Neural cell (in vitro differentiated cells): ENCODE measurements at regions not wholly inside any gene's neighbourhood (a gene's known extent, or its start where the extent isn't known, plus 50 kb on each side); places are given as distances from the start of the nearest gene placed in this dataset.

Experiments used
- H2AFZ ChIP-seq: fragments of 200-600, 300-800 bp; sonication (generic), shearing (Covaris generic); 2 replicates; pipeline ENCODE4 v1.6.0; 2014; ENCODE audit warnings: low read depth, mild to moderate bottlenecking, antibody characterized with exemption, low read length, moderate library complexity
- H3F3A ChIP-seq: fragments of 200-600 bp; shearing (Covaris generic); 2 replicates; pipeline ENCODE4 v1.6.1; 2016; ENCODE audit warnings: mild to moderate bottlenecking, moderate library complexity, mixed read lengths, antibody characterized with exemption, low read length; ENCODE audit not compliant: insufficient read depth, poor library complexity, severe bottlenecking
- H3K27ac ChIP-seq: fragments of 200-600, 300-800 bp; sonication (generic), shearing (Covaris generic); 2 replicates; pipeline ENCODE4 v1.5.1; 2014; ENCODE audit warnings: mild to moderate bottlenecking, low read length, moderate library complexity
- H3K27me3 ChIP-seq: fragments of 300-800, 200-600 bp; sonication (generic), shearing (Covaris generic); 2 replicates; pipeline ENCODE4 v1.6.0; 2014; ENCODE audit warnings: mild to moderate bottlenecking, low read depth, low read length, moderate library complexity; ENCODE audit not compliant: insufficient read depth
- H3K36me3 ChIP-seq: fragments of 300-800, 200-600 bp; sonication (generic), shearing (Covaris generic); 2 replicates; pipeline ENCODE4 v1.5.1; 2014; ENCODE audit warnings: mild to moderate bottlenecking, antibody characterized with exemption, low read length, moderate library complexity; ENCODE audit not compliant: insufficient read depth
- H3K4me2 ChIP-seq: fragments of 300-800, 200-600 bp; sonication (generic), shearing (Covaris generic); 2 replicates; pipeline ENCODE4 v1.6.0; 2014; ENCODE audit warnings: mild to moderate bottlenecking, low read length
- H3K4me3 ChIP-seq: fragments of 300-800, 200-600 bp; sonication (generic), shearing (Covaris generic); 2 replicates; pipeline ENCODE4 v1.5.1; 2014; ENCODE audit warnings: mild to moderate bottlenecking, low read length, moderate library complexity
- H3K79me2 ChIP-seq: fragments of 200-600 bp; shearing (Covaris generic); replicated peaks from 2 replicates; pipeline ENCODE4 v1.6.0; 2014; ENCODE audit warnings: mild to moderate bottlenecking, low read length, moderate library complexity; ENCODE audit not compliant: insufficient read depth
- H3K9ac ChIP-seq: fragments of 300-800, 200-600 bp; sonication (generic), shearing (Covaris generic); 2 replicates; pipeline ENCODE4 v1.6.1; 2016; ENCODE audit warnings: mild to moderate bottlenecking, low read length, mixed read lengths
- H3K9me2 ChIP-seq: fragments of 200-600 bp; shearing (Covaris generic); 2 replicates; pipeline ENCODE4 v1.6.1; 2016; ENCODE audit warnings: mild to moderate bottlenecking, low read length, mixed read lengths; ENCODE audit not compliant: insufficient read depth
- H3K9me3 ChIP-seq: fragments of 200-600, 300-800 bp; sonication (generic), shearing (Covaris generic); 2 replicates; pipeline ENCODE4 v1.6.1; 2016; ENCODE audit warnings: mild to moderate bottlenecking, mixed run types, low read length, moderate library complexity, mixed read lengths
- H4K20me1 ChIP-seq: fragments of 200-600 bp; shearing (Covaris generic); 2 replicates; pipeline ENCODE4 v1.6.1; 2016; ENCODE audit warnings: mild to moderate bottlenecking, mixed run types; ENCODE audit not compliant: insufficient read depth
- CTCF ChIP-seq: fragments of 450-650 bp; IDR thresholded peaks from 2 replicates; pipeline ENCODE4 v1.5.1; 2014; ENCODE audit warnings: antibody characterized with exemption, mild to moderate bottlenecking, moderate library complexity; ENCODE audit not compliant: poor library complexity, severe bottlenecking
- EP300 ChIP-seq: fragments of 450-650 bp; conservative IDR thresholded peaks from 2 replicates; pipeline ENCODE4 v1.6.1; 2014; ENCODE audit warnings: antibody characterized with exemption, mild to moderate bottlenecking, moderate library complexity; ENCODE audit not compliant: poor library complexity, severe bottlenecking
- EZH2 ChIP-seq: fragments of 200-600, 300-800 bp; shearing (Covaris generic), sonication (generic); IDR thresholded peaks from 2 replicates; pipeline ENCODE4 v1.6.1; 2014; ENCODE audit warnings: antibody characterized with exemption, low read length, borderline replicate concordance, mild to moderate bottlenecking; ENCODE audit not compliant: insufficient read depth, poor library complexity, severe bottlenecking
- MXI1 ChIP-seq: fragments of 450-650 bp; conservative IDR thresholded peaks from 2 replicates; pipeline ENCODE4 v1.6.1; 2014; ENCODE audit warnings: antibody characterized with exemption, mild to moderate bottlenecking; ENCODE audit not compliant: poor library complexity, severe bottlenecking
- POLR2AphosphoS5 ChIP-seq: IDR thresholded peaks from 2 replicates; pipeline ENCODE4 v1.6.1; 2012
- RAD21 ChIP-seq: fragments of 450-650 bp; conservative IDR thresholded peaks from 2 replicates; pipeline ENCODE4 v1.6.1; 2014; ENCODE audit warnings: antibody characterized with exemption, mild to moderate bottlenecking, moderate library complexity
- SMC3 ChIP-seq: fragments of 450-650 bp; conservative IDR thresholded peaks from 2 replicates; pipeline ENCODE4 v1.6.1; 2014; ENCODE audit warnings: antibody characterized with exemption, mild to moderate bottlenecking, moderate library complexity; ENCODE audit not compliant: poor library complexity
- TAF1 ChIP-seq: IDR thresholded peaks from 2 replicates; pipeline ENCODE4 v1.6.1; 2012; ENCODE audit warnings: low read depth
- TF ChIP-seq, protein P1 (sequence below): IDR thresholded peaks from 2 replicates; pipeline ENCODE4 v1.6.1; 2012; ENCODE audit warnings: borderline replicate concordance

GRCh38 chr19:31519256-31519655 is 170.0 kb upstream of the TSHZ3 start:
- no peak for TF ChIP-seq RAD21
- TF ChIP-seq MXI1 = no peak
- TF ChIP-seq, protein P1, sequence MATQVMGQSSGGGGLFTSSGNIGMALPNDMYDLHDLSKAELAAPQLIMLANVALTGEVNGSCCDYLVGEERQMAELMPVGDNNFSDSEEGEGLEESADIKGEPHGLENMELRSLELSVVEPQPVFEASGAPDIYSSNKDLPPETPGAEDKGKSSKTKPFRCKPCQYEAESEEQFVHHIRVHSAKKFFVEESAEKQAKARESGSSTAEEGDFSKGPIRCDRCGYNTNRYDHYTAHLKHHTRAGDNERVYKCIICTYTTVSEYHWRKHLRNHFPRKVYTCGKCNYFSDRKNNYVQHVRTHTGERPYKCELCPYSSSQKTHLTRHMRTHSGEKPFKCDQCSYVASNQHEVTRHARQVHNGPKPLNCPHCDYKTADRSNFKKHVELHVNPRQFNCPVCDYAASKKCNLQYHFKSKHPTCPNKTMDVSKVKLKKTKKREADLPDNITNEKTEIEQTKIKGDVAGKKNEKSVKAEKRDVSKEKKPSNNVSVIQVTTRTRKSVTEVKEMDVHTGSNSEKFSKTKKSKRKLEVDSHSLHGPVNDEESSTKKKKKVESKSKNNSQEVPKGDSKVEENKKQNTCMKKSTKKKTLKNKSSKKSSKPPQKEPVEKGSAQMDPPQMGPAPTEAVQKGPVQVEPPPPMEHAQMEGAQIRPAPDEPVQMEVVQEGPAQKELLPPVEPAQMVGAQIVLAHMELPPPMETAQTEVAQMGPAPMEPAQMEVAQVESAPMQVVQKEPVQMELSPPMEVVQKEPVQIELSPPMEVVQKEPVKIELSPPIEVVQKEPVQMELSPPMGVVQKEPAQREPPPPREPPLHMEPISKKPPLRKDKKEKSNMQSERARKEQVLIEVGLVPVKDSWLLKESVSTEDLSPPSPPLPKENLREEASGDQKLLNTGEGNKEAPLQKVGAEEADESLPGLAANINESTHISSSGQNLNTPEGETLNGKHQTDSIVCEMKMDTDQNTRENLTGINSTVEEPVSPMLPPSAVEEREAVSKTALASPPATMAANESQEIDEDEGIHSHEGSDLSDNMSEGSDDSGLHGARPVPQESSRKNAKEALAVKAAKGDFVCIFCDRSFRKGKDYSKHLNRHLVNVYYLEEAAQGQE = no peak
- no peak for TF ChIP-seq EZH2
- TF ChIP-seq CTCF = no peak
- TF ChIP-seq EP300 = no peak
- TF ChIP-seq TAF1 = no peak
- no peak for TF ChIP-seq SMC3
- no peak for TF ChIP-seq POLR2AphosphoS5
- H3K36me3 ChIP-seq = no peaks in the 10 kb centered on the region
- no peak overlapping the region for H3K9ac ChIP-seq
- H3F3A ChIP-seq = no peaks in the 10 kb centered on the region
- H3K9me2 ChIP-seq = no peaks in the 10 kb centered on the region
- H3K79me2 ChIP-seq = no peaks in the 10 kb centered on the region
- H2AFZ ChIP-seq = no peak overlapping the region
- no peaks in the 10 kb centered on the region for H3K27me3 ChIP-seq
- no peak overlapping the region for H3K27ac ChIP-seq
- no peak overlapping the region for H3K4me2 ChIP-seq
- H4K20me1 ChIP-seq = no peaks in the 10 kb centered on the region
- H3K4me3 ChIP-seq = no peak overlapping the region
- H3K9me3 ChIP-seq = no peaks in the 10 kb centered on the region

GRCh38 chr19:31519908-31520307 is 170.7 kb upstream of the TSHZ3 start:
- no peak overlapping the region for H3K4me2 ChIP-seq
- no peak for TF ChIP-seq TAF1
- TF ChIP-seq POLR2AphosphoS5 = no peak
- no peak for TF ChIP-seq CTCF
- TF ChIP-seq, protein P1 = no peak
- no peak for TF ChIP-seq RAD21
- no peak for TF ChIP-seq MXI1
- TF ChIP-seq SMC3 = no peak

More at GRCh38 chr19:31519908-31520307, 170.7 kb upstream of the TSHZ3 start:
- H3K79me2 ChIP-seq = no peaks in the 10 kb centered on the region
- no peaks in the 10 kb centered on the region for H3K36me3 ChIP-seq
- H4K20me1 ChIP-seq = no peaks in the 10 kb centered on the region
- H3K27me3 ChIP-seq = no peaks in the 10 kb centered on the region
- no peak overlapping the region for H3K9ac ChIP-seq
- no peaks in the 10 kb centered on the region for H3K9me3 ChIP-seq
- H3K9me2 ChIP-seq = no peaks in the 10 kb centered on the region
- no peak overlapping the region for H3K4me3 ChIP-seq
- no peak overlapping the region for H3K27ac ChIP-seq
- H2AFZ ChIP-seq = no peak overlapping the region
- no peaks in the 10 kb centered on the region for H3F3A ChIP-seq
